ENCODE measurements at regions not wholly inside any gene's neighbourhood (a gene's known extent, or its start where the extent isn't known, plus 50 kb on each side); places are given as distances from the start of the nearest gene placed in this dataset.

- Mint-ChIP-seq H3K36me3 (no peaks in the 10 kb centered on the region), H3K27me3 (peaks cover 0 to 11% of the 10 kb centered on the region in 2 donors), H3K4me1 (no peaks in the 10 kb centered on the region), H3K27ac (no peak overlapping the region), H3K9me3 (no peaks in the 10 kb centered on the region), H3K4me3 (no peak overlapping the region)
- no peaks in the 10 kb centered on the region for H3K4me1 ChIP-seq (ENCODE audit: insufficient read depth, low read length)
- no peaks in the 10 kb centered on the region for H3K27me3 ChIP-seq (ENCODE audit: insufficient read depth, low read length)
- intact Hi-C loops (cut with micrococcal nuclease) = no loop called here
- DNase-seq = no peak
- CTCF ChIA-PET (ENCODE audit: partially characterized antibody) = no interaction called here
- no peaks in the 10 kb centered on the region for H3K9me3 ChIP-seq (ENCODE audit: control insufficient read depth in 1 of 2, low read length in 2 of 2)
- H3K4me3 ChIP-seq (ENCODE audit: low read length in 2 of 2) = no peak overlapping the region
- H3K36me3 ChIP-seq (ENCODE audit: insufficient read depth, low read length) = no peaks in the 10 kb centered on the region
- POLR2A ChIA-PET (ENCODE audit: partially characterized antibody) = no interaction called here
- H3K27ac ChIP-seq (ENCODE audit: low read depth, low read length) = no peak overlapping the region
These were observed 220.8 kb upstream of the GPR26 start for GRCh38 chr10:123445261-123445775.

GRCh38 chr10:123446449-123447156 is 219.6 kb upstream of the GPR26 start:
- intact Hi-C loops (cut with micrococcal nuclease) = no loop called here
- H3K36me3 ChIP-seq (ENCODE audit: insufficient read depth, low read length) = no peaks in the 10 kb centered on the region
- no peak overlapping the region for H3K27ac Mint-ChIP-seq
- no peak overlapping the region for H3K4me3 Mint-ChIP-seq
- no peaks in the 10 kb centered on the region for H3K4me1 ChIP-seq (ENCODE audit: insufficient read depth, low read length)
- ChIA-PET CTCF (ENCODE audit: partially characterized antibody) (no interaction called here), POLR2A (ENCODE audit: partially characterized antibody) (no interaction called here)
- no peaks in the 10 kb centered on the region for H3K9me3 Mint-ChIP-seq
- H3K27me3 ChIP-seq (ENCODE audit: insufficient read depth, low read length) = no peaks in the 10 kb centered on the region
- DNase-seq = no peak
- no peaks in the 10 kb centered on the region for H3K36me3 Mint-ChIP-seq
- H3K27ac ChIP-seq (ENCODE audit: low read depth, low read length) = no peak overlapping the region
- H3K27me3 Mint-ChIP-seq = peaks cover 3 to 13% of the 10 kb centered on the region in 2 donors
- H3K4me3 ChIP-seq (ENCODE audit: low read length in 2 of 2) = no peak overlapping the region
- H3K9me3 ChIP-seq (ENCODE audit: control insufficient read depth in 1 of 2, low read length in 2 of 2) = no peaks in the 10 kb centered on the region
- H3K4me1 Mint-ChIP-seq = no peaks in the 10 kb centered on the region

- no peaks in the 10 kb centered on the region for H3K9me3 ChIP-seq (ENCODE audit: control insufficient read depth in 1 of 2, low read length in 2 of 2)
- no peaks in the 10 kb centered on the region for H3K9me3 Mint-ChIP-seq
- ChIA-PET CTCF (ENCODE audit: partially characterized antibody) (no interaction called here), POLR2A (ENCODE audit: partially characterized antibody) (no interaction called here)
- H3K4me3 ChIP-seq (ENCODE audit: low read length in 2 of 2) = no peak overlapping the region
- no peak overlapping the region for H3K27ac Mint-ChIP-seq
- no peaks in the 10 kb centered on the region for H3K27me3 ChIP-seq (ENCODE audit: insufficient read depth, low read length)
- no peak overlapping the region for H3K27ac ChIP-seq (ENCODE audit: low read depth, low read length)
- H3K27me3 Mint-ChIP-seq = peaks cover 3% of the 10 kb centered on the region in 2 donors
- H3K4me1 Mint-ChIP-seq = no peaks in the 10 kb centered on the region
- H3K4me1 ChIP-seq (ENCODE audit: insufficient read depth, low read length) = no peaks in the 10 kb centered on the region
- no peak overlapping the region for H3K4me3 Mint-ChIP-seq
- no peak for DNase-seq
- intact Hi-C loops (cut with micrococcal nuclease) = no loop called here
- no peaks in the 10 kb centered on the region for H3K36me3 ChIP-seq (ENCODE audit: insufficient read depth, low read length)
- H3K36me3 Mint-ChIP-seq = no peaks in the 10 kb centered on the region
These were observed 216.8 kb upstream of the GPR26 start for GRCh38 chr10:123449234-123449962.

DNA sequence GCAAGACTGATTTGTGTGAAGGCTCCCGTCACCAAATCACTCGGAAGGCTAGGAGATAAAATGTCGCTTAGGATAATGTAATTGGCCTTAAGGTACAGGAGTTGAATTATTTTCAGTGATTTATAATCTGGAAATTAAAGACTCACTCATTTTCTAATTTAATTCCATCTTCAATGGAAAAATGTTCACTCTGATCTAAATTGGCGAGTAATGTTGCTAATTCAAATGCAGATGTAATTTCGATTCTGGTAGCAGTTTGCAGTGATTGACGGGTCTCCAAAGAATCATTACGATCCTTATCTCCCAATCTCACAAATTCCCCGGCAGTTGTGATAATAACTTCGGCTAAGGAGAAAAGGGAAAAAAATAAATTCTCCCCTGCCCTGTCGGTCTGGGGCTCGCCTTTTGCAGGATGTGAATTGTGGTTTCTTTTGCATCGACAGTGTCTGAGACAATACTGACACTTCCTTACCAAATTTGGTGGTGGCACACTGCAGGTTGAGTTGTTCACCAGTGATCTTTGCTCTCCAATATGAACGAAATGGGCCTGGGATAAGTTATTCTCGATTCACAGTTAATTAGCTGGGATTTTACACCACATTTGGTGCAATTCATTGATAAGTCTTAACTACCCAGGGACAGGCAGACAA is 215.1 kb upstream of the GPR26 start:
- ChIA-PET CTCF (ENCODE audit: partially characterized antibody) (no interaction called here), POLR2A (ENCODE audit: partially characterized antibody) (no interaction called here)
- no peak overlapping the region for H3K4me3 Mint-ChIP-seq
- Histone ChIP-seq H3K9me3 (ENCODE audit: control insufficient read depth in 1 of 2, low read length in 2 of 2) (no peaks in the 10 kb centered on the region), H3K4me1 (ENCODE audit: insufficient read depth, low read length) (no peaks in the 10 kb centered on the region), H3K27ac (ENCODE audit: low read depth, low read length) (no peak overlapping the region), H3K27me3 (ENCODE audit: insufficient read depth, low read length) (no peaks in the 10 kb centered on the region), H3K4me3 (ENCODE audit: low read length in 2 of 2) (no peak overlapping the region), H3K36me3 (ENCODE audit: insufficient read depth, low read length) (no peaks in the 10 kb centered on the region)
- no peak overlapping the region for H3K27ac Mint-ChIP-seq
- H3K9me3 Mint-ChIP-seq = no peaks in the 10 kb centered on the region
- no peaks in the 10 kb centered on the region for H3K4me1 Mint-ChIP-seq
- H3K27me3 Mint-ChIP-seq = peaks cover 3% of the 10 kb centered on the region in 2 donors
- intact Hi-C loops (cut with micrococcal nuclease) = no loop called here
- no peaks in the 10 kb centered on the region for H3K36me3 Mint-ChIP-seq
- no peak for DNase-seq

DNA sequence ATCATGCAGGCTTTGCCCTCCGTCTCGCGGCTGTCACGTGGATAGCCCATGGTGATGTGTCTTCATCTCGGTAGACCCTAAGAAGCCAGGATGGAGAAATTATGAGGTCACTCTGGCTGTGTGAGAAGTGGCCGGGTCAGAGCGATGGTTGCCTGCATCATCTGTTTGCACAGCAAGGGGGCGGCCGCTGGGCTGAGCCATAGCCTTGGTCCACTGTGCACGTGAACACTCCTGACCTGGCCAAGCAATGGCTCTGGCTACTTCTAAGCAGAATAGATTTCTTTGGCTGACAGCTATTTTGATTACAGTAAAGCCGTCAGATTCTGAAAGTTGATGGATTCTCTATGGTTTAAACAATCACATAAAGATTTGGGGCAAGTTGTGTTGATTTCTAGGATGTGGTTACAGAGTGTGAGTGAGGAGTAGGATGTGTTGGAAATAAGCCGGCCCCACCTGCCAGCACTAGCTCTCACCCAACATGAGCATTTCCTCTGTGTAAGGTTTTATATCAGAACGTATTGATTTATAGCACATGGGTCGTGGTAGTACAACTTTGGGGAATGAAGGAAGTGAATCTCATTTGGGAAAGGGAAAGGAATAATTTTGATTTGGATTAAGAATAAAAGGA is 214.4 kb upstream of the GPR26 start:
- Histone ChIP-seq H3K27me3 (ENCODE audit: insufficient read depth, low read length) (no peaks in the 10 kb centered on the region), H3K9me3 (ENCODE audit: control insufficient read depth in 1 of 2, low read length in 2 of 2) (no peaks in the 10 kb centered on the region), H3K4me3 (ENCODE audit: low read length in 2 of 2) (no peak overlapping the region), H3K36me3 (ENCODE audit: insufficient read depth, low read length) (no peaks in the 10 kb centered on the region), H3K27ac (ENCODE audit: low read depth, low read length) (no peak overlapping the region), H3K4me1 (ENCODE audit: insufficient read depth, low read length) (no peaks in the 10 kb centered on the region)
- CTCF ChIA-PET (ENCODE audit: partially characterized antibody) = no interaction called here
- no peak overlapping the region for H3K27ac Mint-ChIP-seq
- DNase-seq = no peak
- intact Hi-C loops (cut with micrococcal nuclease) = no loop called here
- POLR2A ChIA-PET (ENCODE audit: partially characterized antibody) = no interaction called here
- H3K36me3 Mint-ChIP-seq = no peaks in the 10 kb centered on the region
- peaks cover 3 to 5% of the 10 kb centered on the region in 2 donors for H3K27me3 Mint-ChIP-seq
- no peak overlapping the region for H3K4me3 Mint-ChIP-seq
- H3K4me1 Mint-ChIP-seq = no peaks in the 10 kb centered on the region
- no peaks in the 10 kb centered on the region for H3K9me3 Mint-ChIP-seq

DNA sequence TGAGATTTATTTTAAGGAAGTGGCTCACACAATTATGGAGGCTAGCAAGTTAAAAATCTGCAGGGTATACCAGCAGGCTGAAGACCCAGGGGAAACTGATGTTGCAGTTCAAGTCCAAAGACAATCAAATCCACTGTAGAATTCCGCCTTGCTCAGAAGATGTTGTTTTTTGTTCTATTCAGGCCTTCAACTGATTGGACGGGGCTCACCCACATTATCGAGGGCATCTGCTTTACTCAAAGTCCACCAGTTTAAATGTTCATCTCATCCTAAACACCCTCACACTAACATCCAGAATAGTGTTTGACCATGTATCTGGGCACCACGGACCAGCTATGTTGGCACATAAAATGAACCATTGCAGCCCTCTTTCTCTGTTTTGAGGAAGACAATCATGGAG is 211.2 kb upstream of the GPR26 start:
- CTCF ChIA-PET (ENCODE audit: partially characterized antibody) = no interaction called here
- Mint-ChIP-seq H3K36me3 (no peaks in the 10 kb centered on the region), H3K27ac (no peak overlapping the region), H3K4me1 (no peaks in the 10 kb centered on the region), H3K27me3 (peaks cover 5% of the 10 kb centered on the region in 2 donors), H3K4me3 (no peak overlapping the region), H3K9me3 (no peaks in the 10 kb centered on the region)
- POLR2A ChIA-PET (ENCODE audit: partially characterized antibody) = no interaction called here
- DNase-seq = no peak
- Histone ChIP-seq H3K27ac (ENCODE audit: low read depth, low read length) (no peak overlapping the region), H3K4me3 (ENCODE audit: low read length in 2 of 2) (no peak overlapping the region), H3K36me3 (ENCODE audit: insufficient read depth, low read length) (no peaks in the 10 kb centered on the region), H3K4me1 (ENCODE audit: insufficient read depth, low read length) (no peaks in the 10 kb centered on the region), H3K27me3 (ENCODE audit: insufficient read depth, low read length) (no peaks in the 10 kb centered on the region), H3K9me3 (ENCODE audit: control insufficient read depth in 1 of 2, low read length in 2 of 2) (no peaks in the 10 kb centered on the region)
- intact Hi-C loops (cut with micrococcal nuclease) = no loop called here

GRCh38 chr10:123455861-123456260 is 210.3 kb upstream of the GPR26 start:
- Mint-ChIP-seq H3K27me3 (peaks cover 2% of the 10 kb centered on the region in 2 donors), H3K27ac (no peak overlapping the region), H3K4me1 (no peaks in the 10 kb centered on the region), H3K9me3 (no peaks in the 10 kb centered on the region), H3K36me3 (no peaks in the 10 kb centered on the region), H3K4me3 (no peak overlapping the region)
- no peaks in the 10 kb centered on the region for H3K36me3 ChIP-seq (ENCODE audit: insufficient read depth, low read length)
- ChIA-PET POLR2A (ENCODE audit: partially characterized antibody) (no interaction called here), CTCF (ENCODE audit: partially characterized antibody) (no interaction called here)
- H3K4me1 ChIP-seq (ENCODE audit: insufficient read depth, low read length) = no peaks in the 10 kb centered on the region
- no peak overlapping the region for H3K27ac ChIP-seq (ENCODE audit: low read depth, low read length)
- no peaks in the 10 kb centered on the region for H3K9me3 ChIP-seq (ENCODE audit: control insufficient read depth in 1 of 2, low read length in 2 of 2)
- no peak overlapping the region for H3K4me3 ChIP-seq (ENCODE audit: low read length in 2 of 2)
- H3K27me3 ChIP-seq (ENCODE audit: insufficient read depth, low read length) = no peaks in the 10 kb centered on the region
- intact Hi-C loops (cut with micrococcal nuclease) = no loop called here
- DNase-seq = no peak
